GM12878 (cell line): ENCODE measurements at regions not wholly inside any gene's neighbourhood (a gene's known extent, or its start where the extent isn't known, plus 50 kb on each side); places are given as distances from the start of the nearest gene placed in this dataset.

Source experiments
- ATAC-seq: fragments of 200-7000 bp; cut with Tn5 transposase; 3 replicates; pipeline ENCODE4 v1.9.1; 2020; ENCODE audit warnings: mild to moderate bottlenecking, moderate library complexity
- BruUV-seq: library from RNA; stranded (reverse); fragments of 400-500 nt; replicated peaks from 2 replicates; lab custom pipeline; 2021; lab: Mats Ljungman, UMichigan
- CTCF ChIA-PET: fragments of 300-600 bp; sonication (Branson Sonifier 250); formaldehyde crosslinking; extraction: SDS; loops from one replicate; lab custom pipeline; 2021; ENCODE audit warnings: inconsistent platforms; lab: Yijun Ruan, JAX
- POLR2A ChIA-PET: fragments of 350-600 bp; formaldehyde crosslinking; extraction: SDS; loops from one replicate; lab custom pipeline; 2021; ENCODE audit warnings: inconsistent platforms; lab: Charles Lee
- RAD21 ChIA-PET: fragments of 300-600 bp; sonication (Branson Sonifier 250); formaldehyde crosslinking; loops from one replicate; lab custom pipeline; 2023; ENCODE audit warnings: antibody characterized with exemption; ENCODE audit not compliant: unreplicated experiment; lab: Charles Lee
- SMC1A ChIA-PET: fragments of 300-600 bp; sonication (Branson Sonifier 250); formaldehyde crosslinking; loops from one replicate; lab custom pipeline; 2023; ENCODE audit not compliant: unreplicated experiment, uncharacterized antibody; lab: Charles Lee
- DNase-seq: peaks from one replicate; pipeline ENCODE4 v3.0.0-alpha.2; 2011; ENCODE audit warnings: low read depth, low spot score
- FAIRE-seq: peaks from 3 replicates; lab custom pipeline; 2011; peaks lifted over from hg19 to GRCh38; lab: Jason Lieb, UNC
- H2AFZ ChIP-seq: 2 replicates; pipeline ENCODE4 v1.6.0; 2011; ENCODE audit warnings: low read depth, low read length, control low read depth; ENCODE audit not compliant: control insufficient read depth
- H3K27ac ChIP-seq: 2 replicates; pipeline ENCODE4 v1.5.1; 2011; ENCODE audit warnings: control low read depth; ENCODE audit not compliant: control insufficient read depth, insufficient read depth
- H3K27me3 ChIP-seq, 2 experiments: replicated peaks in 1 of 2; 2 replicates each; pipeline versions ENCODE4 v1.6.0 to v1.6.1; 2011; ENCODE audit warnings: low read length in 1 of 2; ENCODE audit not compliant: control insufficient read depth in 2 of 2, insufficient read depth in 2 of 2
- H3K36me3 ChIP-seq, 2 experiments: 2 replicates each; pipeline ENCODE4 v1.5.1; 2011; ENCODE audit warnings: low read length in 1 of 2; ENCODE audit not compliant: control insufficient read depth in 2 of 2, insufficient read depth in 2 of 2
- H3K4me1 ChIP-seq: 2 replicates; pipeline ENCODE4 v1.6.1; 2011; ENCODE audit warnings: mild to moderate bottlenecking, low read length, moderate library complexity, mixed read lengths; ENCODE audit not compliant: control insufficient read depth, insufficient read depth
- H3K4me2 ChIP-seq: 2 replicates; pipeline ENCODE4 v1.6.0; 2011; ENCODE audit warnings: control low read depth; ENCODE audit not compliant: control insufficient read depth, insufficient read depth
- H3K4me3 ChIP-seq: fragments of 200-600 bp; sonication (generic); 2 replicates; pipeline ENCODE4 v1.5.1; 2016
- H3K79me2 ChIP-seq: 2 replicates; pipeline ENCODE4 v1.6.0; 2011; ENCODE audit warnings: low read length; ENCODE audit not compliant: control insufficient read depth, insufficient read depth
- H3K9ac ChIP-seq: 2 replicates; pipeline ENCODE4 v1.8.0; 2011; ENCODE audit warnings: low read length, control low read depth, mixed read lengths; ENCODE audit not compliant: control insufficient read depth, insufficient read depth
- H3K9me3 ChIP-seq: replicated peaks from 3 replicates; pipeline ENCODE4 v1.5.1; 2011; ENCODE audit warnings: mild to moderate bottlenecking, low read length; ENCODE audit not compliant: control insufficient read depth, insufficient read depth
- H4K20me1 ChIP-seq: 2 replicates; pipeline ENCODE4 v1.6.0; 2011; ENCODE audit not compliant: control insufficient read depth, insufficient read depth
- ATF7 ChIP-seq: fragments of 450-650 bp; IDR thresholded peaks from 2 replicates; pipeline ENCODE4 v1.6.1; 2016; ENCODE audit warnings: low read depth, mild to moderate bottlenecking
- GATAD2B ChIP-seq: fragments of 450-650 bp; conservative IDR thresholded peaks from 2 replicates; pipeline ENCODE4 v1.6.1; 2017; ENCODE audit warnings: low read depth, mild to moderate bottlenecking, moderate library complexity
- HDGF ChIP-seq: fragments of 450-650 bp; IDR thresholded peaks from 2 replicates; pipeline ENCODE4 v1.6.1; 2016; ENCODE audit warnings: antibody characterized with exemption
- PRDM15 ChIP-seq: fragments of 450-650 bp; formaldehyde crosslinking; IDR thresholded peaks from 2 replicates; pipeline ENCODE4 v1.4.0; 2020; ENCODE audit warnings: mild to moderate bottlenecking, moderate library complexity
- SKIL ChIP-seq: fragments of 450-650 bp; IDR thresholded peaks from 2 replicates; pipeline ENCODE4 v1.6.1; 2017; ENCODE audit warnings: mild to moderate bottlenecking, low read depth, inconsistent platforms; ENCODE audit not compliant: poor library complexity, severe bottlenecking
- WGBS: methylation state at CpG from one replicate; pipeline ENCODE4 v1.1.6; 2016; ENCODE audit warnings: low lambda C conversion rate; ENCODE audit not compliant: insufficient replicate concordance, insufficient coverage; ENCODE audit errors: missing lambda C conversion rate; 5-methylcytosine and 5-hydroxymethylcytosine counted together
- in situ Hi-C: fragments of 300-500 bp; cut with MboI; formaldehyde crosslinking; loops from 9 replicates; pipeline ENCODE4 v1.14.3; 2018; ENCODE audit warnings: mixed read lengths
- intact Hi-C: fragments of 100-400 bp; cut with micrococcal nuclease; formaldehyde crosslinking; loops from one replicate; pipeline ENCODE4 v1.14.2; 2022; ENCODE audit not compliant: unreplicated experiment

- TF ChIP-seq PRDM15 (no peak), SKIL (no peak), ATF7 (no peak)
Measured at GRCh38 chr11:35874751-35875450, 69.0 kb upstream of the LDLRAD3 start (continued).

GRCh38 chr11:35875466-35875865, 68.4 kb upstream of the LDLRAD3 start:
- no peaks in the 10 kb centered on the region for H4K20me1 ChIP-seq
- no peaks in the 10 kb centered on the region for H3K9me3 ChIP-seq
- ATAC-seq (no peak), FAIRE-seq (no peak), DNase-seq (no peak)
- H3K4me3 ChIP-seq = no peak overlapping the region
- H2AFZ ChIP-seq = no peak overlapping the region
- intact Hi-C loops = no loop called here
- H3K27me3 ChIP-seq = no peaks in the 10 kb centered on the region
- ChIA-PET POLR2A (interaction anchor here (0.7 kb wide), 1 partner anchor 31 kb away, joined by 3 read pairs; no protein-coding TSS in a partner anchor), SMC1A (interaction anchor here (0.6 to 1.2 kb wide), 3 partner anchors 42 to 333 kb away, joined by 3 read pairs; no protein-coding TSS in a partner anchor), RAD21 (interaction anchor here (2.0 kb wide), 1 partner anchor 53 kb away, joined by 6 read pairs; no protein-coding TSS in a partner anchor), CTCF (interaction anchor here (0.6 to 1.8 kb wide), 3 partner anchors 31 to 275 kb away, joined by 3 to 4 read pairs (median 3); no protein-coding TSS in a partner anchor)
- no TSS peak for BruUV-seq
- no peak for TF ChIP-seq HDGF
- no peak for TF ChIP-seq GATAD2B
- H3K9ac ChIP-seq = no peak overlapping the region
- H3K27ac ChIP-seq = no peak overlapping the region
- 46% methylated on average over 3 of the region's 3 CpGs for WGBS
- no peaks in the 10 kb centered on the region for H3K36me3 ChIP-seq
- no peaks in the 10 kb centered on the region for H3K4me1 ChIP-seq
- in situ Hi-C loops = no loop called here
- H3K79me2 ChIP-seq = no peaks in the 10 kb centered on the region
- H3K4me2 ChIP-seq = no peak overlapping the region
